NCI-H524 treated with DMSO at 0.1 percent for 48 hours (cell line): ENCODE measurements at regions not wholly inside any gene's neighbourhood (a gene's known extent, or its start where the extent isn't known, plus 50 kb on each side); places are given as distances from the start of the nearest gene placed in this dataset.
"Not testable (repeated sequence)": the region's sequence is repeated elsewhere in the genome, so short reads cannot be mapped to it uniquely, and the experiment has no call there.

Experiments
- DNase-seq: peaks from one replicate; lab custom pipeline; 2025; lab: John Stamatoyannopoulos, UW

GRCh38 chr4:101670370-101670769, 120.2 kb upstream of the BANK1 start:
- DNase-seq, result no peak

GRCh38 chr4:101669832-101670188, 120.7 kb upstream of the BANK1 start:
- no peak for DNase-seq

- no peak for DNase-seq
These were observed 121.2 kb upstream of the BANK1 start for GRCh38 chr4:101669138-101669831.

GRCh38 chr4:101667348-101667747, 123.2 kb upstream of the BANK1 start:
- DNase-seq, result no peak

- no peak for DNase-seq
These were observed 129.9 kb upstream of the BANK1 start for GRCh38 chr4:101660607-101661006.

- no peak for DNase-seq
These were observed 134.7 kb upstream of the BANK1 start for GRCh38 chr4:101655857-101656256.

- DNase-seq, result no peak
These were observed 135.5 kb upstream of the BANK1 start for GRCh38 chr4:101655005-101655404.

GRCh38 chr4:101651778-101652177, 138.8 kb upstream of the BANK1 start:
- peak; percentile 83 for DNase-seq

GRCh38 chr4:101649790-101650515, 140.6 kb upstream of the BANK1 start:
- DNase-seq, result no peak

GRCh38 chr4:101647710-101648034, 142.9 kb upstream of the BANK1 start:
- DNase-seq, result no peak

- no peak for DNase-seq
These were observed 146.0 kb upstream of the BANK1 start for GRCh38 chr4:101644516-101644915.

- no peak for DNase-seq
These were observed 147.2 kb upstream of the BANK1 start for GRCh38 chr4:101643186-101643837.

GRCh38 chr4:101632766-101633165, 157.8 kb upstream of the BANK1 start:
- not testable (repeated sequence) for DNase-seq

GRCh38 chr4:101630319-101630986, 160.1 kb upstream of the BANK1 start:
- DNase-seq, result no peak

- DNase-seq, result no peak
These were observed 169.4 kb upstream of the BANK1 start for GRCh38 chr4:101621120-101621519.

GRCh38 chr4:101615652-101616051, 174.9 kb upstream of the BANK1 start:
- no peak for DNase-seq

GRCh38 chr4:101606989-101607388, 183.5 kb upstream of the BANK1 start:
- DNase-seq, result not testable (repeated sequence)

GRCh38 chr4:101604976-101605375, 185.6 kb upstream of the BANK1 start:
- no peak for DNase-seq

GRCh38 chr4:101600287-101600686, 190.2 kb upstream of the BANK1 start:
- DNase-seq, result no peak

GRCh38 chr4:101599620-101600019, 190.9 kb upstream of the BANK1 start:
- no peak for DNase-seq

- DNase-seq, result no peak
These were observed 193.6 kb upstream of the BANK1 start for GRCh38 chr4:101596781-101597552.

- DNase-seq, result no peak
These were observed 195.9 kb upstream of the BANK1 start for GRCh38 chr4:101594588-101594987.
